ENCODE measurements at regions not wholly inside any gene's neighbourhood (a gene's known extent, or its start where the extent isn't known, plus 50 kb on each side); places are given as distances from the start of the nearest gene placed in this dataset.
A peak's percentile ranks its signal among the peaks of the same experiment; 100 is the strongest.

DNA sequence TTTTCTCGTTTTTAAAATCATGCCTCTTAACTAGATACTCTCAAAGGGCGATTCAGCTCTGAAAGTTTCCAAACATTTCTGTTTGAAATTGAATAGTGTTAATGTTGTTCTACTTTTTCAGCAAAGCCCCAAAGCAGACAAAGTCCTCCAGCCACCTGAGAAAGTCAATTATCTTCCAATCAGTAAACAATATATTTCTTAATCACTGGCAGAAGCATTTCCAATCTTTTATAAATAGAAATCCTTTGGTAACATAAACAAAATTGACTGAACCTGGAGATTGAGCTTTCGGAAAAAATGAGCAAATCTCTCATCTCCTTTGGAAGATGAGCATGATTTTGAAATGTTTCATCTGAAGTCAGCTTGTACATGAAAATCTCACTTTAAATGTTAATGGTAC lies 84.4 kb upstream of the FIBIN start:
- no peak overlapping the region for H3K4me3 ChIP-seq (ENCODE audit: low read depth, low read length)
- TF ChIP-seq, protein P1, sequence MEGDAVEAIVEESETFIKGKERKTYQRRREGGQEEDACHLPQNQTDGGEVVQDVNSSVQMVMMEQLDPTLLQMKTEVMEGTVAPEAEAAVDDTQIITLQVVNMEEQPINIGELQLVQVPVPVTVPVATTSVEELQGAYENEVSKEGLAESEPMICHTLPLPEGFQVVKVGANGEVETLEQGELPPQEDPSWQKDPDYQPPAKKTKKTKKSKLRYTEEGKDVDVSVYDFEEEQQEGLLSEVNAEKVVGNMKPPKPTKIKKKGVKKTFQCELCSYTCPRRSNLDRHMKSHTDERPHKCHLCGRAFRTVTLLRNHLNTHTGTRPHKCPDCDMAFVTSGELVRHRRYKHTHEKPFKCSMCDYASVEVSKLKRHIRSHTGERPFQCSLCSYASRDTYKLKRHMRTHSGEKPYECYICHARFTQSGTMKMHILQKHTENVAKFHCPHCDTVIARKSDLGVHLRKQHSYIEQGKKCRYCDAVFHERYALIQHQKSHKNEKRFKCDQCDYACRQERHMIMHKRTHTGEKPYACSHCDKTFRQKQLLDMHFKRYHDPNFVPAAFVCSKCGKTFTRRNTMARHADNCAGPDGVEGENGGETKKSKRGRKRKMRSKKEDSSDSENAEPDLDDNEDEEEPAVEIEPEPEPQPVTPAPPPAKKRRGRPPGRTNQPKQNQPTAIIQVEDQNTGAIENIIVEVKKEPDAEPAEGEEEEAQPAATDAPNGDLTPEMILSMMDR (IDR thresholded peaks at IDR 0.05; ENCODE audit: insufficient read depth, low read depth, low read length, missing control alignments): no peak
- DNase-seq (ENCODE audit: low read depth): no peak

GRCh38 chr11:26909991-26910591 lies 83.8 kb upstream of the FIBIN start:
- no peak for DNase-seq (ENCODE audit: low read depth)
- no peak overlapping the region for H3K4me3 ChIP-seq (ENCODE audit: low read depth, low read length)
- TF ChIP-seq, protein P1 (IDR thresholded peaks at IDR 0.05; ENCODE audit: insufficient read depth, low read depth, low read length, missing control alignments): no peak

DNA sequence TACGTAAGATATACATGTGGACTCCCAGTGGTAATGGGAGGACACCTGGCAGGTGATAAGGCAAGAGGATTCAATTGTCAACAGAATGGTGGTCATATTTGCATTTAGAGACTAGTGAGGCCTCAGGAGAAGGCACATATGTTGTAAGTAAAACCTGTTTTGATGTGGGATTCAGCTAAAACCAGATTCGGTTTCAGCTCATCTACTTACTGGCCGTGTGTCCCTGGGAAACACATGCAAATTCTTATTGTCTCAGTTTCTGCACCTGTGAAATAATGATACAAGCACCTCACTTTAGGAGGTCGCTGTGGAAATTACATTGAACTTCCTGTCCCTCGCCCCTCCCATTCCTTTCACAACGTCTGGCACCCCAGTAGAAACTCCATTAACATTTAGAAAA lies 78.9 kb upstream of the FIBIN start:
- H3K4me3 ChIP-seq (ENCODE audit: low read depth, low read length): no peak overlapping the region
- TF ChIP-seq, protein P1 (IDR thresholded peaks at IDR 0.05; ENCODE audit: insufficient read depth, low read depth, low read length, missing control alignments): no peak
- peak; percentile 84 for DNase-seq (ENCODE audit: low read depth)

DNA sequence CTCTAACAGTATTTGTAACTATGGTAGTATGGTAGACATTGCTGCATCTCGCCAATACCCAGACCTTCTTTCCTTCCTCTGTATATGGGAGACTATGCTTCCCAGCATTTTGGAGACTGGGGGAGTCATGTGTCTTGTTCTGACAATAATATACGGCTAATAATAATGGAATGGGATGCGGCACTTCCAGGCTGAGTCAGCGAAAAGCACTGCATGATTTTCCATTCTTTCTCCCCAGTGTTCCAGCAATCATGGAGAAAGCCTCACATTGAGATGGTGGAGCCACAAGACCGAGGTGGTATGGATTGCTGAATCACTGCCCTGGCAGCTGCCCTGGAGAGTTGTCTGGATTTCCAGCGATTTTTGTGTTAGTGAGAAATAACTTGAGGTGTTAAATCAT lies 77.1 kb upstream of the FIBIN start:
- no peak overlapping the region for H3K4me3 ChIP-seq (ENCODE audit: low read depth, low read length)
- DNase-seq (ENCODE audit: low read depth): no peak
- TF ChIP-seq, protein P1 (IDR thresholded peaks at IDR 0.05; ENCODE audit: insufficient read depth, low read depth, low read length, missing control alignments): no peak

- no peak overlapping the region for H3K4me3 ChIP-seq (ENCODE audit: low read depth, low read length)
- DNase-seq (ENCODE audit: low read depth): no peak
- TF ChIP-seq, protein P1 (IDR thresholded peaks at IDR 0.05; ENCODE audit: insufficient read depth, low read depth, low read length, missing control alignments): no peak
Observed at GRCh38 chr11:26928582-26928981, 65.3 kb upstream of the FIBIN start.

DNA sequence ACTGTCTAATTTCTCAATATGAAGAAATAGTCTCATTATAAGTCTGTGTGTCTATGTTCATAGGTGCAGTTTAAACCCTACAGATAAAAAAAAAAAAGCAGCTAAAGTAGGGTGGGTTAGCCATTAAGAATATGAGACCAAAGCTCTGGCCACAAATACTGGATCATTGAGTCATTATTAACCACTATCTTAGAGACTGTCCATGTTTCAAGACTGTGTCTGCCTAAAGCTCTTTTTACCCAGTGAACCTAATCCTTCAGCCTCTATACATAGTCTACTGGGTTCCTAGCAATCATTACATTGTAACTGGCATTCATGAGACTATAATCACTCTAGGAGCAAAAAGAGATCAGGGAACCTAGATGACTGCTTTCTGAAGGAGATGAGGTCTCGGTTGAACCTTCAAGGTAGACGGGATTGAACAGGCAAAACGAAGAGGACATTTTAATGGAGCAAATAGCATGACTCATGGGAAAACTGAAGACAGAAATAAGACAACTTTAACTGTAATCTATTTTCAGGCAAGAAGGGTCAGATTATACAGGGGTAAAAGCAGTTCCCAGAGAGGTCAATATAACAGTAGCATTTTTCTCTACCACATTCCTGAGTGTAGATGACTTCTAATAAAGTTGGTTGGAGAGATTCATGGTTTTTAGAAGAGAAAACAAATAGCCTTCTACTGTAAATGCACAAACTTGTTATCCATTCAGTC lies 64.0 kb upstream of the FIBIN start:
- no peak for DNase-seq (ENCODE audit: low read depth)
- TF ChIP-seq, protein P1 (IDR thresholded peaks at IDR 0.05; ENCODE audit: insufficient read depth, low read depth, low read length, missing control alignments): no peak
- no peak overlapping the region for H3K4me3 ChIP-seq (ENCODE audit: low read depth, low read length)

Measured in GM12865 (cell line).